HuH-7 (cell line): ENCODE measurements at regions not wholly inside any gene's neighbourhood (a gene's known extent, or its start where the extent isn't known, plus 50 kb on each side); places are given as distances from the start of the nearest gene placed in this dataset.

Source experiments
- DNase-seq: peaks from one replicate; pipeline ENCODE4 v3.0.0; 2011; ENCODE audit warnings: low spot score

DNA sequence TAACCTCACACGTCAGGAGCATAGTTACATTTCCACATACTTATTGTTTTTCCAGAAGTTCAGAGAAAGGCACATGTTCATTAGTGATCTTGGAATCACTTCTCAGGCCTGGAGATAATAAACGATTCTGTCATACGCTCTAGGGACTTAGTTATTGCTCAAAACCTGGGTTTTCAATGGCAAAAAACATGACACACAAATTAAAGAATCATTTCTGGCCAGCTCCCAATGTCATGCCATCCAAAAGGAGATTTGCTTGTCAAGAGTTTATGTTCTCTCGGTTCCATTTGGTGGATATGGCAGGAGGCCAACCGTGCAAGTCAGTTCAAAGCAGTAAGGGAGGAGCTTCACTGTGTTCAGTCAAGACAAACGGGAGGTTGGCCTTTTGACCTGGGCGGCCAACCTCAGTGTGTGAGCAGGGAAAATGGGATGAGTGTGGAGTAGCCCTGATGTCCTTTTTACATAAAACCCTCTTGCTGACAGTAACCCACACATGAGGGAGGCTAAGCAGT is 123.4 kb downstream of the NXNL2 start:
- no peak for DNase-seq

DNA sequence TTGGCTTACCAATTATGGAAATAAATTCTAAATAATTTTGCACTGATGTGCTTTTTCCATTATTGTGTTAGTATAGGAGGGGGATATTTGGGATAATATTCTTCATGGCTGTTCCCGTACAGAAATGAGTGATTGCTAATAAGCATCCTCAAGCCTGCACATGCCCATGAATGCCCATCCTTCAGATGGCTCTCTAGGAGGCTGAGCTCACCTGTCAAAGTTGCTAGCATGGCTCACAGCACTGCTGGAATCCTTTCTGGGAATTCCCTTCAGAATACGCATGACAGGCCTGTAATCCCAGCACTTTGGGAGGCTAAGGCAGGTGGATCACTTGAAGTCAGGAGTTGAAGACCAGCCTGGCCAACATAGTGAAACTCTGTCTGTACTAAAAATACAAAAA is 124.1 kb downstream of the NXNL2 start:
- no peak for DNase-seq

DNA sequence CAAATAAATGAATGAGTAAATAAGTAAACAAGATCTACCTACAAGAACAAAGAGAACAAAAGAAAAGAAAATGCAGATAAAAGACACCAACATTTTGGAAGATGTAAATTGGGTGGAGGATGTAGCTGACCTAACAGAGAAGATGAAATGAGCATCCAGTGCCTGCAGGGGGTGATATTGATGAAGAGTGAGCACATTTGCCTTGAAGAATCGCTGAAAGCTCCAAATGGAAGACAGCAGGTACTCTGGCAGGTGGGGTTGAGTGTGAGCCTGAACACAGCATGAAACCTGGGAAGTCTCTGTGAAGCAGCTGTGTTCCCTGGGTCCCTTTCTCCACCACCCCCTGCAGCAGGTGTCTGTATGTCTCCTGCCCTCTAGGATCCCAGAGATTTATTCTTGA is 125.6 kb downstream of the NXNL2 start:
- DNase-seq, result no peak

DNA sequence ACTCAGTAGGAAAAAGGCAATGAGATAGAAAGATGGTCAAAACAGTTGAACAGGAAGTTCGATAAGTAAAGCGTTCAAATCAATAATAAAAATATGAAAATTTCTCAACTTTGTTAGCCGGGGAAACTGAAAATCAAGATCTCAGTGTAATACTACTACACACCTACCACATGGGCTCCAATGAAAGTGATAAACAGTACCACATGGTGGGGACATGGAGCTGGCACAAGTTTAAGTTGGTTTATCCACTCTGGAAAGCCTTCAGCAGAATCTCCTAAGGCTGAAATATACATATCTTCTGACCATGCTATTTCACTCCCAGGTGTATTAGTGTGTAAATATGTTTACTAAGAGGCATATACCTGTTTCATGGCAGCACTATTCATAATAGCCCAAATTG is 126.8 kb downstream of the NXNL2 start:
- no peak for DNase-seq

DNA sequence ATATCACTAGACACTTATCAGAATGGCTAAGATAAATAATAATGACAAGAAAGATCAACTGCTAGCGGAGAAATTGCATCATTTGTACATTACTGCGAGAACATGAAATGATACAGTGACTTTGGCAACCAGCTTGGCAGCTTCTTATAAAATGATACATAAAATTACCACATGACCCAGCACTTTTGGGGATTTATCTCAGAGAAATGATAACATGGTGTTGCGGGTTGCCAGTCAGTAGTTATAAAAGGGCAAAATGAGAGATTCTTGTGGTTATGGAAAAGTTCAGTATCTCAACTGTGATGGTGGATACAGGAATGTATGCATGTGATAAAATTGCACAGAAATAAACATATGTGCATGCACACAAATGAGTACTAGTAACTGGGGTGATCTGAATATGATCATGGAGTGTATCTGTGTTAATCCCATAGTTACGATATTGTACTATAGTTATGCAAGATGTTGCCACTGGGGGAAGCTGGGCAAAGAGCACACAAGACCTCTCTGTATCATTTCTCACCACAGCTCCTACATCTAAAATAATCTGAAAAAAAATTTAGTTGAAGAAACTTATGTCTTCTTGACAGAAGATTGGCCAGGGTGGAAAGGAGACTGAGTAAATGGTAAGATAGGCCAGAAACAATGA is 128.9 kb downstream of the NXNL2 start:
- DNase-seq, result no peak

DNA sequence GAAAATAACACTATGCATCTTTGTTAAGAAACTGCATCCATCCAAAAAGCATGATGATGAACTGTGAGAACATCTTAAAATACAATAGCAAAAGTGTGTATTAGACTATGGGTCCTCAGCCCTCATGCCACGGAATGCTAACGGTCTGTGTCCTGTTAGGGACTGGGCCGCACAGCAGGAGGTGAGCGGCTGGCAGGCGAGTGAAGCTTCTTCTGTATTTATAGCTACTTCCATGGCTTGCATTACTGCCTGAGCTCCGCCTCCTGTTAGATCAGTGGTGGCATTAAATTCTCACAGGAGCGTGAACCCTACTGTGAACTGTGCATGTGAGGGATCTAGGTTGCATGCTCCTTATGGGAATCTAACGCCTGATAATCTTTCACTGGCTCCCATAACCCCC is 129.8 kb downstream of the NXNL2 start:
- no peak for DNase-seq

DNA sequence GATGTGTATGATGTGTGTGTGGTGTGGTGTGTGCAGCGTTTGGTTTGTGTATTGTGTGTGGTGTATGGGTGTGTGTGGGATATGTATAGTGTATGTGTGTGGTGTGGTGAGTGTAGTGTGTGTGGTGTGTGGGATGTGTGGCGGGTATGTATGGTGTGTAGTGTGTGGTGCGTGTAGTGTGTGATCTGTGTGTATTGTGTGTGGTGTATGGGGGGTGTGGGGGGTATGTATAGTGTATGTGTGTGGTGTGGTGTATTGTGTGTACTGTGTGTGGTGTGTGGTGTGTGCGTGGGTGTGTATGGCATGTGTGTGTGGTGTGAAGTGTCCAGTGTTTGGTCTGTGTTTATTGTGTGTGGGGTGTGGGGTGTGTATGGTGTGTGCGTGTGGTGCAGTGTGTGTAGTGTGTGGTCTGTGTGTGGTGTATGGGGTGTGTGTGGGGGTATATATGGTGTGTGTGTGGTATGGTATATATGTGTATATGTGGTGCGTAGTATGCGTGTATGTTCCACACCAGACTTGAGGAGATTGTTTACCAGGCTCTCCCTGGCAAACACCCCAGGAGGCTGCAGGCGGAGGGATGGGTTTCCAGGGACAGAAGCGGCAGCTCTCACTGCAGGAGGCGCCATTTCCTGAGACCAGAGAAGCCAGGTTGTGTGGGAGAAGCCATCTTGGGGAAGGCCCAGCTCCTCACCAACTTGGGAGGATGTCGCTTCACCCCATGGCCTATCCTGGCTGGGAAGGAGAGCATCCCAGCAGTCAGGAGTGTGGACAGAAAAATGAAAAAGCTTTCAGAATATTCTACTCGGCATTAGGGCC is 138.1 kb downstream of the NXNL2 start:
- DNase-seq, result no peak

DNA sequence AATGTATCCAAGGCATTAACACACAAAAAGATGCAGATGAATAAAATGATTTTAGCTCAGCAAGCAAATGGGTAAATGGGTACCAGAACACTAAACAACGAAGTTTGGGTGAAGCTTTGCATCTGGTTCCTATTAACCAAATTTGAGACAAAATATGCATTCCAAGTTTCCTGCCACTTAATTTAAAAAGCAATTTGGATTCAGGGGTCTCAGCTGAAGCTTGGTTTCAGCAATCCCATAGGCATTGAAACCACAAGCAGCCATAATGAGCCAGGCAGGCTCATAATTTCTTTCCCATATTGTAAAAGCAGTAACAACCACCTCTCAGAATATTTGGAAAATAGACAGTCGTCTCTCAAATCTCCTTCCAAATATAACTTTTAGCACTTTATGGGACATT is 138.9 kb downstream of the NXNL2 start:
- no peak for DNase-seq

DNA sequence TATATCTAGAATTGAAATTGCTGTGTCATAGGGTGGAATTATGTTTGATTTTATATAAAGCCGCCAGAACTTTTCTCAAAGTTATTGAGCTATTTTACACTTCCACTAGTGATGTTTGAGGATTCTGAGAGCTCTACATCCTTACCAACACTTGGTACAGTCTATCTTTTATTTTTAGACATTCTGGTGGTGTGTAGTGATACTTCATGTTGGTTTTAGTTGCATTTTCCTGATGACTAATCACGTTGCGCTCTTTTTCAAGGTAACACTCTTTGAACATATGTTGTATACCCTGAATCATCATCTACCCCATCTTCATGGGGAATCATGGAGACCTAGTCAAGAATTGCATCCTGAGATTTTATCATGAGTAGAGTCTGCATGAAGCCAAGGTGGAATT is 141.7 kb downstream of the NXNL2 start:
- no peak for DNase-seq

DNA sequence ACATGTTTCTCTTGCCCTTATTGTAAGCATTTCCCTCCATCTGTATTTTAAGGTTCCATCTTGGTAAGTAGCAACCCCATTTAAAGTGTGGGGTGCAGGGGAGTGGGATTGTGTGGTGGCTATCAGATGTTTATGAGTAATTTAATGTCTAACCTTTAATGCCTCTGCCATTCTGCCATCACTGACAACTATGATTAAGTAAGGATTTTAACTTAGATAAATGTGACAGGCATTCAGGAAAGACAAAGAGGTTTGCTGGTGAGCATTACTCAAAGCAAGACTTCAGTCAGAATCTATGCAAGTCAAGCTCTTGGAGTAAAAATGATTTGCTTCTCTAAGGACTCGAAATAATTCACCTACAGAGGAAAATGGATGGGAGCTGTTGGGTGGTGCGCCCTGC is 143.0 kb downstream of the NXNL2 start:
- no peak for DNase-seq

DNA sequence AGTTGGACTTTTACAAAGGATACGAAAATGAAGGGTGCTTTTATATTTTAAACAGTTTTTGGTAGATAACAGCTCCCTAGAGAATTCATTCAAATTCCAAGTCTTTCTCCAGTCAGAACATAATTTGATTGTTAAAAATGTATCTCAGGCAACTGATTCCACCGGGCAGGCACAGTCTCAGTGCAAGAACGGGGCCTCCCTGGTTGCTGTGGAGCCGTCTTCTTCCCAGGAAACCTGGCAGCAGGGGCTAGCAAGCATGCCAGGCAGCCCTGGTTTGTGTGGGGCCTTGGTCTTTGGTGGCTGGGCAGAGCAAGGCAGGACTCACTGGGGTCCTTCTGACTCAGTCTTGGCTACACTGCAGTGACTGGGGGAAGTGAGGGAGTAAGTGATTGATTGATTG is 143.5 kb downstream of the NXNL2 start:
- DNase-seq, result no peak

DNA sequence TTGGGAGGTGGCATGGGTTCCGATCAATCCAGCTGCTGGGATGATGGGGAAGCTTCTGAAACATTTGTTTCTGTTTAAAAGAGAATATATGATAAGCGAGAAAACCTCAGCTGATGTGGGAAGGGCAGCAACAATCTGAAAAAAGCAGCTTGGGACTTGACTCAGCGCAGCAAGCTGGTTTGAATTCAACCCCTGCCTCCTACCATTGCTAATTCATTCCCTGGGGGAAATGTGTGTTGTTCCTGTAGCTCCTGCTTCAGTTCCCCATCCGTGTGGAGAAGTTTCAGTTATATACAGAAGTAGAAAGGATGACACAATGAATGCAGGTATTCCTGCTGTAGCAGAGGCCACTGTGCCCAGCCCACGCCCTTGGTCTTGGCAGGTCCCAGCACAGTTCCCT is 145.1 kb downstream of the NXNL2 start:
- no peak for DNase-seq

DNA sequence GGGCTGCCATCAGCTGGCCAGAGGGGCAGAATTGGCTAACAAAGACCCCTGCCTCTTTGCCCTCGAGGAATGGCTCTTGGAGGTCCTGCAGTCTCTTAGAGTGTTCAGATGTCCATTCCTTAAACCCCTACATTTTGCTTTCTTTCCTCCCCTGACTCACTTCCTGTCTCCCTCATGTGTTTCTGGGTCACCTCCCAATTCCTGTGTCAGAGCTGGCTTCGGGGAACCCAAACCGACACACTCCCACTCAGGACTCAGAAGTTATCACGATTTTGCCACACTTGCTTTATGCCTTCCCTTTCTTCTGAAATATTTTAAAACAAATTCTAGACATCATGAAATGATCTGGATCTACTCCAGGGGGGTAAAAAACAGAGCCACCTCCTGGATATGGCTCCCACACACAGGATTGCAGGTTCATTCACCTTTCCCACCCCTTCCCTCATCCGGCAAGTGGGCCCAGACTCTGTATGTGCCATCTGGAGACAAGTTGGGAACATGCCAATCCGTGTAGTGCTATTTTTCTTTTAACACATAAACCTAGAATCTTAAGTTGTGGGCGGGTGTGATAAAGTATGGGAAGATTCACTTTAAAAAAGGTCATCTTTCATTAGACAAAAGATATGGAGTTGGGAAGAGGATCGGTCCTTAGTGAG is 145.7 kb downstream of the NXNL2 start:
- DNase-seq, result no peak

DNA sequence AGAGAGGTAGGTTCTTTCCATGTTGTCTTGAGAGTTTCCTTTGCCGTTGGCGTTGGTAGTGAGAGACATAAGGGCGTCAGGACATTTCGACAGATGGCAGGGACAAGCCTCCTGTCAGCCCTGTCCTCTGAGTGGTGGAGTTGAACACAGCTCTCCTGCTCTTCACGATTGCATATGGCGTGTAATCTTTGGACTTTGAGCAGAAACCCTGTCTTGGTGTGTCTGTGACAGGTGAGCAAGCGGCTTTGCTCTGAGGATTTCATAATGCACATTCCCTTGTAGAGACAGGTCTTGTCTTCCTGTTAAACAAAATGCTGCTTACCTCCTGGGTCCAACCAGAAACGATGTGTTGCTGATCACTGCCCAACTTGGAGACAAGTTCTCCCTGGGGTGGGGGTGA is 146.5 kb downstream of the NXNL2 start:
- no peak for DNase-seq

DNA sequence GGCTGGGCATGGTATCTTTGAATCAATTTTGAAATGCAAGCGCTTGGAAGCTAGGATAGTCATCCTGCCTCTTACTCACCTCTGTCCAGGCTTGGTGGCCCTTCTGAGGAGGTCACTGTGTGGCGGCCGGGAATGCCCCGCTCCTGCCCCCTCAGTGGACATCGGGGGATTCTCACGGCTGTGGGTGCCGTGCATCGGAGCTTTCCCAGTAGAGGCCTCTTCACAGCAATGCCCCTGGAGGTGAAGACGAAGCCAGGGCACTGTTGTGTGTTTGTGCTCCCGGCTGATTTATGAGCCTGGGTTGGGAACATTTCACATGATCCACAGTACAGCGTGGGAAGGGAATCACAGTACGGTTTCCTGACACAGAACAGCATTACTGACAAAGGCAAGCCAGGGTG is 147.5 kb downstream of the NXNL2 start:
- no peak for DNase-seq

DNA sequence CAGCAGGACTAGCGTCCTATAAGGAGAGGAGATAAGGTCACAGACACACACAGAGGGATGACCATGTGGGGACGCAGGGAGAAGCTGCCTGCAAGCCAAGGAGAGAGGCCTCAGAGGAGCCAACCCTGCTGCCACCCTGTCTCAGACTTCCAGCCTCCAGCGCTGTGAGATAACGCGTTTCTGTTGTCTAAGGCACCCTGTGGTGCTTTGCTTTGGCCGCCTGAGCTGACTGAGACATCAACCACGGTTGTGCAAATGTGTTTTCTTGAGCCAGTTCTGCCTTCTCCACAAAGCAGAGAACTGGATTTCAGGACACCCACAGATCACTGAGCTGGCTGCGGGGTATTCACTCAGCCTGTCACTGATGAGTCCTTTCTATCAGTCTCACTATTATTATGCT is 149.1 kb downstream of the NXNL2 start:
- DNase-seq, result no peak

DNA sequence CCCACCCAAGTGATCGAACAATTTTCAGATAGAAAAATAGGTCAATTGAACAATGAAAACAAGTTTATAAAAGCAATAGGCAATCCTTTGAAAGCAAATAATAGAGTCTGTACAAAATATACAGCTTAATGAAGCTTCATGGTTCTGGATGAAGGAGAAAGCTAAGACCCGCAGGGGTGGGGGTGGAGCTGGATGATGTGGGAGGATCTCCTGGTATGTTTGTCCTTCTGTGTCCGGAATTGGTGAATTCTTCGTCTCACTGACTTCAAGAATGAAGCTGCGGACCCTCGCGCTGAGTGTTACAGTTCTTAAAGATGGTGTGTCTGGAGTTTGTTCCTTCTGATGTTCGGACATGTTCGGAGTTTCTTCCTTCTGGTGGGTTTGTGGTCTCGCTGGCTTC is 149.9 kb downstream of the NXNL2 start:
- DNase-seq, result no peak

DNA sequence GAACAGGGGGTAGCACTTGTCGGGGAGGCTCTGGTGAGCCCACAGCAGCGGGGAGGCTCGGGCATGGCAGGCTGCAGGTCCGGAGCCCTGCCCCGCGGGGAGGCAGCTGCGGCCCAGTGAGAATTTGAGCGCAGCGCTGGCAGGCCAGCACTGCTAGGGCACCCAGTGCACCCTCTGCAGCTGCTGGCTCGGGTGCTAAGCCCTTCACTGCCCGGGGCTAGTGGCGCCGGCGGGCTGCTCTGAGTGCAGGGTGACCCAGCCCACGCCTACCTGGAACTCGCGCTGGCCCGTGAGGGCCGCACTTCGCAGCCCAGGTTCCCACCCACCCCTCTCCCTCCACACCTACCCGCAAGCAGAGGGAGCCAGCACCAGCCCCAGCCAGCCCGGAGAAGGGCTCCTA is 151.0 kb downstream of the NXNL2 start:
- no peak for DNase-seq

DNA sequence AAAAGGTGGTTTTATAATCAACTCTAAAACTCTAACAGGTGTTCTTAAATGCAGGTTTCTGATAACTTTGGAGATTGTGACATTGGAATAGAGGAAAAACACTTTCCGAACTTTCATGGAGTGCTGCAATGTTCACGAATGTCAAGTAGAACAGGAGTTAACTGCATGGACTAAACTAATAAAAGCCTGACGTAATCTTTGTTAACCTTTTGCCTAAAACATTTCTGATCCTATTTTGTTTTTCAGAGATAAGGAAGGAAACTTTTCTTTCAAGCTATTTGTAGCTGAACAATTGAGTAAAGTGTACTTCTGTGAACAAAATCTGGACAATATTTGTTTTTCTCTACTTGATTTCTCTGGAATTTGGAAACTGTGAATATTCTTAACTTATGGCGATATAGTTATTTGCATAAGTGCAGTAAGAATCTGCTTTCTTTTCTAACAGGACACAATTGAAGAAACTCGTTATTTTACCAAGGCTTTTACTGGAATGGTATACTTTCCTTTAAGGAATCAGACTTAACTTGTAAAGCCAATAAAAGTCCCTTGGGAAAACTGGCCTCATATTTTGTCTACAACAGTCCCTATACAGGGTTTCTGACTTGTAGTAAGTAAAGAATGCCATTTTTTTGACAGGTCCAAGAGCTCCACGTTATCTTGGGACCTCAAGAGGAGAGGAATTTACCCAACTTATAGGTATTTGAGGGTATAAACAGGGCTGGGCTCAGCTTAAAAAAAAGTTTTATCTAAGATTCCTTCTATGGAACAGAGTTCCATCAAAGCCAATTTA is 154.7 kb downstream of the NXNL2 start:
- DNase-seq, result no peak

DNA sequence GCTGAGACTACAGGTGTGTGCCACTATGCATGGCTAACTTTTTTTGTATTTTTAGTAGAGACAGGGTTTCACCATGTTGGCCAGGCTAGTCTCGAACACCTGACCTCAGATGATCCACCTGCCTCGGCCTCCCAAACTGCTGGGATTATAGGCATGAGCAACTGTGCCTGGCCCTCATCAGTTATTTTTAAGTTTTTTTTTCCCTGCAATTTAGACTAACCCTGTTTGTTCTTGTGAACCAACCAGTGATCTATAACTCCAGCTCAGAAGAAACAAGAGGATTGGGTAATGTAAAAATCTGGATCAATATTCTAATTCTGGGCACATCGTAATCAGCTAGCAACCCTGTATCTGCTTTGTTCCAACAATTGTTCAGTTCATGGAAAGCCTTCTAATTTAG is 155.7 kb downstream of the NXNL2 start:
- no peak for DNase-seq

DNA sequence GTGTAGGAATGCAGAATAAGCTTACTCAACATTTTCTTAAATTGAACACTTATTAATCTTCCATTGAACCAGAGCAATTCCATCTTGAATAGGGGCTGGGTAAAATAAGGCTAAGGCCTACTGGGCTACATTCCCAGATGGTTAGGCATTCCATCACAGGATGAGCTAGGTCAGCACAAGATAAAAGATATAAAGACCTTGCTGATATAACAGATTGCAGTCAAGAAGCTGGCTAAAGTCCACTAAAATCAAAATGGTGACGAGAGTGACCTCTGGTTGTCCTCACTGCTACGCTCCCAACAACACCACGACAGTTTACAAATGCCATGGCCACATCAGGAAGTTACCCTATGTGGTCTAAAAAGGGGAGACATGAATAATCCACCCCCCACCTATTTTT is 156.1 kb downstream of the NXNL2 start:
- DNase-seq, result no peak

DNA sequence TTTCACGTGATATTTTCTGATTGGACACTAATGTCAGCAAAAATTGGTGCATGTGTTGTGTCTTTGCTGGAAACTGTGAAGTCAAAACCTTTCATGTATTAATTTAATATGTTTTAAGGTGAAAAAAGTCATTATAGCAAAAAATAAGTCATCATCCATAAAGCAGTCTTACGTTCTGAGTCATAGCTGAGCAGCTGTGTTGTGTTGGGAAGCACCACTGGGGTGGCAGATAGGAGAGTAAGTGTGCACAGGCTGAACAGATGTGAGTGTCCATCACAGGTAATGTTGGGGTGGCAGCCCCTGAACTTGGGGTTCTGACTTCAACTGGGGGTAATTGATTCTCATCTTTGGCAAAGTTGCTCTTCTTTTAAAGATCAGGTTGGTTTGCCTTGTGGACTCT is 156.8 kb downstream of the NXNL2 start:
- DNase-seq, result no peak
